ENCODE measurements at regions not wholly inside any gene's neighbourhood (a gene's known extent, or its start where the extent isn't known, plus 50 kb on each side); places are given as distances from the start of the nearest gene placed in this dataset.

DNA sequence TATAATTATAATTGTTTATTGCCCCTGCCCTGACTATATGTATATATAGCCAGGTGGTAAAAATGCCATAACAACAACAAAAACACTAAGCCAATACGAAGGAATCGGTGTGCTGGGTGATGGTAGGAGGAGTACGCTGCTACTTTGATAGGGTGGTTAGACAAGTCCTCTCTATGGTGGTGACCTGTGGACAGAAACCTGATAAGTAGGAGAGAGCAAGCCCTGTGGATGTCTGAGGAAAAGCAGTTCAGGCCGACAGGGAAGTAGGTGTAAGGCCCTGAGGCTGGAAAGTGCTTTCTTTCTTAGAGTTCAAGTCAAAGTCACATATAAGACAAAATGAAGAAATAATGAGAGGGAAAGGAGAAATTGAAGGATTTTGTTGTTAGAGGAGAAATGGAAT, 823.8 kb upstream of the CELF2 start:
- TF ChIP-seq, protein P1, sequence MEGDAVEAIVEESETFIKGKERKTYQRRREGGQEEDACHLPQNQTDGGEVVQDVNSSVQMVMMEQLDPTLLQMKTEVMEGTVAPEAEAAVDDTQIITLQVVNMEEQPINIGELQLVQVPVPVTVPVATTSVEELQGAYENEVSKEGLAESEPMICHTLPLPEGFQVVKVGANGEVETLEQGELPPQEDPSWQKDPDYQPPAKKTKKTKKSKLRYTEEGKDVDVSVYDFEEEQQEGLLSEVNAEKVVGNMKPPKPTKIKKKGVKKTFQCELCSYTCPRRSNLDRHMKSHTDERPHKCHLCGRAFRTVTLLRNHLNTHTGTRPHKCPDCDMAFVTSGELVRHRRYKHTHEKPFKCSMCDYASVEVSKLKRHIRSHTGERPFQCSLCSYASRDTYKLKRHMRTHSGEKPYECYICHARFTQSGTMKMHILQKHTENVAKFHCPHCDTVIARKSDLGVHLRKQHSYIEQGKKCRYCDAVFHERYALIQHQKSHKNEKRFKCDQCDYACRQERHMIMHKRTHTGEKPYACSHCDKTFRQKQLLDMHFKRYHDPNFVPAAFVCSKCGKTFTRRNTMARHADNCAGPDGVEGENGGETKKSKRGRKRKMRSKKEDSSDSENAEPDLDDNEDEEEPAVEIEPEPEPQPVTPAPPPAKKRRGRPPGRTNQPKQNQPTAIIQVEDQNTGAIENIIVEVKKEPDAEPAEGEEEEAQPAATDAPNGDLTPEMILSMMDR (IDR thresholded peaks at IDR 0.05; ENCODE audit: insufficient read depth, low read length): no peak
- TF ChIP-seq SPI1 (IDR thresholded peaks at IDR 0.05; ENCODE audit: borderline replicate concordance, low read depth) (no peak), POLR2AphosphoS5 (IDR thresholded peaks at IDR 0.05; ENCODE audit: low read depth) (no peak)
- TF ChIP-seq, protein P2, sequence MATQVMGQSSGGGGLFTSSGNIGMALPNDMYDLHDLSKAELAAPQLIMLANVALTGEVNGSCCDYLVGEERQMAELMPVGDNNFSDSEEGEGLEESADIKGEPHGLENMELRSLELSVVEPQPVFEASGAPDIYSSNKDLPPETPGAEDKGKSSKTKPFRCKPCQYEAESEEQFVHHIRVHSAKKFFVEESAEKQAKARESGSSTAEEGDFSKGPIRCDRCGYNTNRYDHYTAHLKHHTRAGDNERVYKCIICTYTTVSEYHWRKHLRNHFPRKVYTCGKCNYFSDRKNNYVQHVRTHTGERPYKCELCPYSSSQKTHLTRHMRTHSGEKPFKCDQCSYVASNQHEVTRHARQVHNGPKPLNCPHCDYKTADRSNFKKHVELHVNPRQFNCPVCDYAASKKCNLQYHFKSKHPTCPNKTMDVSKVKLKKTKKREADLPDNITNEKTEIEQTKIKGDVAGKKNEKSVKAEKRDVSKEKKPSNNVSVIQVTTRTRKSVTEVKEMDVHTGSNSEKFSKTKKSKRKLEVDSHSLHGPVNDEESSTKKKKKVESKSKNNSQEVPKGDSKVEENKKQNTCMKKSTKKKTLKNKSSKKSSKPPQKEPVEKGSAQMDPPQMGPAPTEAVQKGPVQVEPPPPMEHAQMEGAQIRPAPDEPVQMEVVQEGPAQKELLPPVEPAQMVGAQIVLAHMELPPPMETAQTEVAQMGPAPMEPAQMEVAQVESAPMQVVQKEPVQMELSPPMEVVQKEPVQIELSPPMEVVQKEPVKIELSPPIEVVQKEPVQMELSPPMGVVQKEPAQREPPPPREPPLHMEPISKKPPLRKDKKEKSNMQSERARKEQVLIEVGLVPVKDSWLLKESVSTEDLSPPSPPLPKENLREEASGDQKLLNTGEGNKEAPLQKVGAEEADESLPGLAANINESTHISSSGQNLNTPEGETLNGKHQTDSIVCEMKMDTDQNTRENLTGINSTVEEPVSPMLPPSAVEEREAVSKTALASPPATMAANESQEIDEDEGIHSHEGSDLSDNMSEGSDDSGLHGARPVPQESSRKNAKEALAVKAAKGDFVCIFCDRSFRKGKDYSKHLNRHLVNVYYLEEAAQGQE (IDR thresholded peaks at IDR 0.05; ENCODE audit: insufficient replicate concordance, low read depth): no peak

All from HL-60 (cell line).